ENCODE measurements at regions not wholly inside any gene's neighbourhood (a gene's known extent, or its start where the extent isn't known, plus 50 kb on each side); places are given as distances from the start of the nearest gene placed in this dataset.
"Not testable (repeated sequence)": the region's sequence is repeated elsewhere in the genome, so short reads cannot be mapped to it uniquely, and the experiment has no call there.

- no peak for ATAC-seq (ENCODE audit: low read depth)
- H3K27me3 Mint-ChIP-seq, result no peaks in the 10 kb centered on the region
Observed at GRCh38 chr13:90270226-90270625, 1077.3 kb upstream of the MIR17HG start.

GRCh38 chr13:90272356-90272755 lies 1075.1 kb upstream of the MIR17HG start:
- CTCF ChIA-PET, result no interaction called here
- DNase-seq, result no peak
- intact Hi-C loops (cut with micrococcal nuclease), result no loop called here
- Mint-ChIP-seq H3K27me3 (no peaks in the 10 kb centered on the region), H3K36me3 (ENCODE audit: low read depth) (no peaks in the 10 kb centered on the region), H3K4me3 (no peak overlapping the region), H3K9me3 (peaks cover 14% of the 10 kb centered on the region), H3K4me1 (no peaks in the 10 kb centered on the region), H3K27ac (no peak overlapping the region)
- TF ChIP-seq CTCF (IDR thresholded peaks at IDR 0.05), result no peak
- no peak for ATAC-seq (ENCODE audit: low read depth)
- POLR2A ChIA-PET, result no interaction called here

More at GRCh38 chr13:90270226-90270625, 1077.3 kb upstream of the MIR17HG start:
- Mint-ChIP-seq H3K27ac (no peak overlapping the region), H3K4me1 (no peaks in the 10 kb centered on the region), H3K36me3 (ENCODE audit: low read depth) (no peaks in the 10 kb centered on the region), H3K4me3 (no peak overlapping the region), H3K9me3 (peaks cover 14% of the 10 kb centered on the region)
- CTCF ChIA-PET, result no interaction called here
- intact Hi-C loops (cut with micrococcal nuclease), result no loop called here
- POLR2A ChIA-PET, result no interaction called here
- no peak for DNase-seq
- TF ChIP-seq CTCF (IDR thresholded peaks at IDR 0.05), result no peak

- ChIA-PET CTCF (no interaction called here), POLR2A (no interaction called here)
- H3K4me1 Mint-ChIP-seq, result no peaks in the 10 kb centered on the region
- no peak overlapping the region for H3K4me3 Mint-ChIP-seq
- DNase-seq (no peak), ATAC-seq (ENCODE audit: low read depth) (no peak)
- H3K9me3 Mint-ChIP-seq, result peaks cover 7% of the 10 kb centered on the region
- intact Hi-C loops (cut with micrococcal nuclease), result no loop called here
- no peak overlapping the region for H3K27ac Mint-ChIP-seq
- H3K27me3 Mint-ChIP-seq, result no peaks in the 10 kb centered on the region
- no peaks in the 10 kb centered on the region for H3K36me3 Mint-ChIP-seq (ENCODE audit: low read depth)
- TF ChIP-seq CTCF (IDR thresholded peaks at IDR 0.05), result no peak
Observed at GRCh38 chr13:90276216-90276615, 1071.3 kb upstream of the MIR17HG start.

GRCh38 chr13:90278231-90278630 lies 1069.3 kb upstream of the MIR17HG start:
- H3K27ac Mint-ChIP-seq; H3K9me3 Mint-ChIP-seq; CTCF ChIA-PET; ATAC-seq (ENCODE audit: low read depth); POLR2A ChIA-PET; H3K4me3 Mint-ChIP-seq; H3K36me3 Mint-ChIP-seq (ENCODE audit: low read depth); H3K4me1 Mint-ChIP-seq; H3K27me3 Mint-ChIP-seq; DNase-seq; intact Hi-C loops (cut with micrococcal nuclease): not testable (repeated sequence)

- H3K27me3 Mint-ChIP-seq, result no peaks in the 10 kb centered on the region
- no peak overlapping the region for H3K27ac Mint-ChIP-seq
- ChIA-PET POLR2A (no interaction called here), CTCF (no interaction called here)
- H3K36me3 Mint-ChIP-seq (ENCODE audit: low read depth), result no peaks in the 10 kb centered on the region
- H3K4me3 Mint-ChIP-seq, result no peak overlapping the region
- intact Hi-C loops (cut with micrococcal nuclease), result no loop called here
- H3K9me3 Mint-ChIP-seq, result peaks cover 2% of the 10 kb centered on the region
- ATAC-seq (ENCODE audit: low read depth) (no peak), DNase-seq (no peak)
- TF ChIP-seq CTCF (IDR thresholded peaks at IDR 0.05), result no peak
- no peaks in the 10 kb centered on the region for H3K4me1 Mint-ChIP-seq
Observed at GRCh38 chr13:90281709-90282108, 1065.8 kb upstream of the MIR17HG start.

- no peak overlapping the region for H3K4me3 Mint-ChIP-seq
- no peaks in the 10 kb centered on the region for H3K36me3 Mint-ChIP-seq (ENCODE audit: low read depth)
- POLR2A ChIA-PET, result no interaction called here
- CTCF ChIA-PET, result no interaction called here
- H3K27ac Mint-ChIP-seq, result no peak overlapping the region
- intact Hi-C loops (cut with micrococcal nuclease), result no loop called here
- H3K4me1 Mint-ChIP-seq, result no peaks in the 10 kb centered on the region
- ATAC-seq (ENCODE audit: low read depth) (no peak), DNase-seq (no peak)
- no peaks in the 10 kb centered on the region for H3K27me3 Mint-ChIP-seq
- no peak for TF ChIP-seq CTCF (IDR thresholded peaks at IDR 0.05)
- H3K9me3 Mint-ChIP-seq, result peaks cover 14% of the 10 kb centered on the region
Observed at GRCh38 chr13:90287521-90287920, 1060.0 kb upstream of the MIR17HG start.
